Activated T-cell treated with anti-CD3 and anti-CD28 coated beads, Interleukin-2, amount 50 U/mL, for 4 hours (primary cell): ENCODE measurements at regions not wholly inside any gene's neighbourhood (a gene's known extent, or its start where the extent isn't known, plus 50 kb on each side); places are given as distances from the start of the nearest gene placed in this dataset.

Source experiments
- ATAC-seq, 2 donors: fragments of 200-7000 bp; cut with Tn5 transposase; one replicate each; pipeline ENCODE4 v1.10.0; 2021
- DNase-seq: peaks from one replicate; pipeline ENCODE4 v3.0.0-alpha.2; 2020
- H3K27me3 Mint-ChIP-seq: one replicate; pipeline ENCODE4 v1.8.0; 2021; ENCODE audit warnings: low read depth, mixed read lengths
- H3K36me3 Mint-ChIP-seq: one replicate; pipeline ENCODE4 v1.8.0; 2022; ENCODE audit warnings: mixed read lengths; ENCODE audit not compliant: insufficient read depth
- H3K4me1 Mint-ChIP-seq: one replicate; pipeline ENCODE4 v1.8.0; 2021; ENCODE audit warnings: low read depth, mixed read lengths
- H3K4me3 Mint-ChIP-seq: one replicate; pipeline ENCODE4 v1.8.0; 2021; ENCODE audit warnings: mild to moderate bottlenecking, moderate library complexity, mixed read lengths
- H3K9me3 Mint-ChIP-seq: one replicate; pipeline ENCODE4 v1.8.0; 2021; ENCODE audit warnings: mixed read lengths

DNA sequence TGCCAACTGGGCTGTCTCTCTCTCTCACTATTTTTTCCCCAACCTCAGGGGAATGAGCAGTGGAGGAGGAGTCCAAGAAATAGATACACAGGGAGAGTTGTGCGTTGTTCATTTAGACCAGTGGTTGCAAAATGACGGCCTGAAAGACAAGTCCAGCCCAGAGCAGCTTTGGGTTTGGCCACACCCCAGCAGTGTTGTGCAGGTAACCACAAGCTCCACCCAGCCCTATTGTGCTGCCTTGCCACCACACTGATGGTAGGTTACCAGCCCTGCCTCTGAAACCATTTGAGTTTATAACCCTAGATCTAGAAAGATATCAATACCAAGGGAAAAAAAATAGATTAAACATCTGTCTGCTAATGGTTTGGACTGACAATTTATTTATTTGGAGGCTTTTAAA lies 144.3 kb downstream of the CMPK2 start:
- no peaks in the 10 kb centered on the region for H3K9me3 Mint-ChIP-seq
- no peak for DNase-seq
- H3K27me3 Mint-ChIP-seq: peaks cover 11% of the 10 kb centered on the region
- H3K36me3 Mint-ChIP-seq: no peaks in the 10 kb centered on the region
- no peak overlapping the region for H3K4me3 Mint-ChIP-seq
- H3K4me1 Mint-ChIP-seq: no peaks in the 10 kb centered on the region
- ATAC-seq: no peak

- ATAC-seq: no peak
- no peak for DNase-seq
- no peaks in the 10 kb centered on the region for H3K36me3 Mint-ChIP-seq
These were observed 143.1 kb downstream of the CMPK2 start for GRCh38 chr2:6722574-6722973.

DNA sequence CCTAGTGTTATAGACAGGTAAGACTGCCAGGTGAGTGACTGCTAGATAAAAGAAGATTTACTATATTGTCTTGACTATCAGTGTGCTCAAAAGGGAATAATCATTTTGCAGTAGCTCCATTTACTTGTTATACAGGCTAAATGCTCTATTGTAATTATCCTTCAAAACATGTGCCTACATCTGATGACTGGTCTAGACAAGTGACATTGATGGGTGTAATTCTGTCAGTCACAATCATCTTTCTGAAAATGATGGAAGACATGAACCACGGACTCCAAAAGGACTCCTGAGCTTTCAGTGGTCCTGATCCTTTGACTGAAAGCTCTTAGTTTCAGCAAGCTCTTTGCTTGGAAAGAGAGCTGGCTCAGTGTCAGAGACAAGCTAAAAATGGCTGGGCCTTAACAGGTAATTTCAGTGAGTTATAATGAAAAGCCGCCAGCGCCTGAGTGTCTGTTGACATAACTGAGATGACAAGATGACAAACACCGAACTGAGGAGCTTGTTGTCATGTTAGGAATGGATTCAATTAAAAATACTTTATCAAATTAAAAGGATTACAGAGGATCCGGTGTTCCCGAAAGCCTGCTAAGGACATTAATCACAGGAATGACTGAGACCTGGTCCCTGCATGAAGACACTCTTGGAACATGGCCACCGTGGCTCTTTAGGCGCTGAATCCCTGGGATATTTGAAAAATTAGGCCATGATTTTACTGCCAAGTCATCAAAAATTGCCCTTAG lies 141.7 kb downstream of the CMPK2 start:
- no peaks in the 10 kb centered on the region for H3K36me3 Mint-ChIP-seq
- H3K4me3 Mint-ChIP-seq: no peak overlapping the region
- no peaks in the 10 kb centered on the region for H3K4me1 Mint-ChIP-seq
- DNase-seq: no peak
- H3K27me3 Mint-ChIP-seq: peaks cover 6% of the 10 kb centered on the region
- H3K9me3 Mint-ChIP-seq: no peaks in the 10 kb centered on the region
- ATAC-seq: no peak

More at GRCh38 chr2:6722574-6722973, 143.1 kb downstream of the CMPK2 start:
- no peaks in the 10 kb centered on the region for H3K9me3 Mint-ChIP-seq
- H3K4me1 Mint-ChIP-seq: no peaks in the 10 kb centered on the region
- H3K27me3 Mint-ChIP-seq: peaks cover 6% of the 10 kb centered on the region
- no peak overlapping the region for H3K4me3 Mint-ChIP-seq

DNA sequence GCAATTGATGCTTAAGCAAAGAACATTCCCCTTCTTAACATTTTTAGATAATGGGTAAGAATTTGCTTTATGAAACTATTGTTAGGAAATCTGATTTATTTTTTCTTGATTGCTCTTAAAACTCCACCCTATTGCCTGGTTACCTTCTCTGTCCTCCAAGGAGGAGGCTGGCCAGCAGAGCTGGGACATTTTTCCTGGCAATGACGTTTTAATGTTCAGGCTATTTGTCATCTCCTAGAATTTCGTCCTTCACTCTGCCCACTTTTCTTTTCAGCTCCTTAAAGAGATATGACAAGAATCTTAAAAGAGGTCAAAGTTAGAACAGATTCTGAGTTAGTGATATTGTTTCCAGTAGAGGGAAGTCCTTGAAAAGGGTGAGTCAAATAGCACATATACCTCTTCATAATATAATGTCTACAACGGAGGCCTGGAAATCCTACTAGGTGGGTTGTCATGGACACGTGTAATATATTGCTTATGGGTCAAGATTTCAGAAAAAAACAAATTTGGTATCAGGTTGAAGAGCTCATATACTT lies 141.0 kb downstream of the CMPK2 start:
- no peak overlapping the region for H3K4me3 Mint-ChIP-seq
- H3K36me3 Mint-ChIP-seq: no peaks in the 10 kb centered on the region
- DNase-seq (no peak), ATAC-seq (no peak)
- H3K4me1 Mint-ChIP-seq: no peaks in the 10 kb centered on the region
- H3K9me3 Mint-ChIP-seq: no peaks in the 10 kb centered on the region
- H3K27me3 Mint-ChIP-seq: peaks cover 4% of the 10 kb centered on the region

DNA sequence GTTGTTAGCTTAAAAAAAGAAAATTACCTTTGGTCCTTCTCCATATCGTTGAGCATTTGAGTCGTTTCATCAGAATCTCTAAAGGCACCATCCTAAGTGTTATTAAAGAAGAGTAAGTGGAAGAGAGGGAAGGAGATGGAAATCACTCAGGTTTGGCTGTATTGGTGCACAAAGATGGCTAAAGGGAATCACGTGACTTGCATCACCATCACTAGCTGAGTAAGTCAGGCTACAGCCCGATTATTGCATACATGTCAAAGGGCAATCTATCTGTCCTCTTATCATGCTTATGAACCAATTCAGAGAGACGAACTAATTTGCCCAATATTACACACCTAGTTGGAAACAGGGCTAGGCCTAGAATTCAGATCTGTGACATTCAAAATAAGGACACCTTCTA lies 137.6 kb downstream of the CMPK2 start:
- Mint-ChIP-seq H3K9me3 (no peaks in the 10 kb centered on the region), H3K4me1 (no peaks in the 10 kb centered on the region), H3K4me3 (no peak overlapping the region), H3K36me3 (peaks cover 1% of the 10 kb centered on the region), H3K27me3 (peaks cover 4% of the 10 kb centered on the region)
- ATAC-seq (no peak), DNase-seq (no peak)

DNA sequence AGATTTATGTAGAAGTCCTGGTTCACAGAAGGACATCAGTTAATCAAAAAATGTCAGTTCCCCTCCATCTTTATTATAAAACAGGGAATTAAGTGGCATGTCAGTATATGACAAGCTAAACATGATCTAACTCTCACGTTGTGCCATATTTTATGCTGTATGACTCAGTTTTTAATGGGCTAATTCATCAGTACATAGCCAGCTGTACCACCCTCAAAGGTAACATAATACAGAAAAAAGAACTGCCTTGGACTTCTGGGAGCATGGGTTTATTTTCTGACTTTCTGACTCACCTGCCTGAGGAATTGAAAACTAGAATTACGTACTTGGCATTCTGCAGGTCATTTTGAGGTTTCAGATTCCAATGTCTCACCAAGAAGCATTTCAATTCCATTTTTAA lies 135.7 kb downstream of the CMPK2 start:
- DNase-seq (no peak), ATAC-seq (no peak)
- H3K4me1 Mint-ChIP-seq: no peaks in the 10 kb centered on the region
- peaks cover 4% of the 10 kb centered on the region for H3K27me3 Mint-ChIP-seq
- H3K9me3 Mint-ChIP-seq: no peaks in the 10 kb centered on the region
- peaks cover 1% of the 10 kb centered on the region for H3K36me3 Mint-ChIP-seq
- H3K4me3 Mint-ChIP-seq: no peak overlapping the region

- Mint-ChIP-seq H3K27me3 (no peaks in the 10 kb centered on the region), H3K9me3 (no peaks in the 10 kb centered on the region), H3K4me3 (no peak overlapping the region), H3K4me1 (no peaks in the 10 kb centered on the region), H3K36me3 (peaks cover 1% of the 10 kb centered on the region)
- no peak for ATAC-seq
- no peak for DNase-seq
These were observed 134.8 kb downstream of the CMPK2 start for GRCh38 chr2:6730649-6731532.

DNA sequence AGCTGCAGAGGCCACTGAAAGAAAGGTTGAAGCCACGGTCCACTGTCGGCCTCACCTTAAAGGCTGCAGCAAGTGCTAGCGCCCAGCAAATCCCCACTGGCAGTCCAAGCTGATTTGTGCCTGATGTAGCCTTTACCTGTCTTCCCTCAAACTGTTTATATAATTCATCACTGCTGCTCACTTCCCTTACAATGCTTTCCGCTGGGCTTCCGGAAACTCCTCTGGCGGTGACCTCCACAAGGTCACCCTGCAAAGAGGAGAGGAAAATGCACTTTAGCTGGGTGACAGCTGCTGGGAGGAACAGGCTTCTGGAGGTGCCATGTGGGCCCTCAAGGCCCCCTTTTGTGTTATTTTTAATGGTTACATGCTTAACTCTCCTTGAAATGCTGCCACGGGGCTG lies 126.2 kb downstream of the CMPK2 start:
- peaks cover 3% of the 10 kb centered on the region for H3K27me3 Mint-ChIP-seq
- H3K36me3 Mint-ChIP-seq: no peaks in the 10 kb centered on the region
- no peak overlapping the region for H3K4me3 Mint-ChIP-seq
- H3K4me1 Mint-ChIP-seq: no peaks in the 10 kb centered on the region
- H3K9me3 Mint-ChIP-seq: no peaks in the 10 kb centered on the region
- ATAC-seq (no peak), DNase-seq (no peak)

GRCh38 chr2:6741229-6741628 lies 124.5 kb downstream of the CMPK2 start:
- Mint-ChIP-seq H3K36me3 (no peaks in the 10 kb centered on the region), H3K4me1 (no peaks in the 10 kb centered on the region), H3K4me3 (no peak overlapping the region), H3K9me3 (no peaks in the 10 kb centered on the region), H3K27me3 (peaks cover 4% of the 10 kb centered on the region)
- ATAC-seq: no peak
- no peak for DNase-seq

- Mint-ChIP-seq H3K27me3 (peaks cover 6% of the 10 kb centered on the region), H3K36me3 (no peaks in the 10 kb centered on the region), H3K4me3 (no peak overlapping the region), H3K4me1 (no peaks in the 10 kb centered on the region), H3K9me3 (no peaks in the 10 kb centered on the region)
- ATAC-seq: no peak
- no peak for DNase-seq
These were observed 121.7 kb downstream of the CMPK2 start for GRCh38 chr2:6744038-6744437.

GRCh38 chr2:6747433-6747832 lies 118.3 kb downstream of the CMPK2 start:
- Mint-ChIP-seq H3K9me3 (no peaks in the 10 kb centered on the region), H3K27me3 (peaks cover 6% of the 10 kb centered on the region), H3K36me3 (no peaks in the 10 kb centered on the region), H3K4me3 (no peak overlapping the region), H3K4me1 (no peaks in the 10 kb centered on the region)
- ATAC-seq (no peak), DNase-seq (no peak)

DNA sequence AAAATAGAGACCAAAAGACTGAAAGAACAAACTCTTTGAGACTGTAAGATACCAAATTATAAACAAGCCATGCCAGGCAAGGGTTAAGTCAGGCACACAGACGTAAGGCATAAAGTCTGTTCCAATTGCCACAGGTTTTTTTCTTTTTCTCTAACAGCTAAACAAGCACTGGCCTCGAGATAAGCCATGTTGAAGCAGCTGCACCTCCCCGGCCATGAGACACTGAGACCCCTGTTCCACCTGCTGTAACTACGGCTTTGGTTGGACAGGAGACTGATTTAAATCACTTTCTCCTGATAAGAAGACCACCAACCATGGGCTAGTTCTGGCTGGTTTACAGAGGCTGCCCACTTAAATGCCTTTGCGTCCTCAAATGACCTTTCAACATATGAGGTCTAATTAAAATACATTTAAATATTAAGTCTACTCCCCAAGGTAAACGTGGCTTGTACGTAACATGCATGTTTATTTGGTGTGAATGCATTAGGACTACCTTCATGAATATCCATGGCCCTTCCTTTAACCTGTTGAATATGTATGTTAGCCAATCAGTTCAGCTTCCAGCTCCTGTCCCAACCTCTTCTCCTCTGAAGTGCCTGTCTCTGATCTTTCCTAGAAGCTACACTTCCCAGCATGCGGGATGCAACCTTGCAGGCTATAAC lies 117.2 kb downstream of the CMPK2 start:
- Mint-ChIP-seq H3K4me1 (no peaks in the 10 kb centered on the region), H3K4me3 (no peak overlapping the region), H3K36me3 (no peaks in the 10 kb centered on the region), H3K9me3 (no peaks in the 10 kb centered on the region), H3K27me3 (peaks cover 6% of the 10 kb centered on the region)
- DNase-seq (no peak), ATAC-seq (no peak)

GRCh38 chr2:6749962-6750361 lies 115.7 kb downstream of the CMPK2 start:
- no peak for ATAC-seq
- Mint-ChIP-seq H3K36me3 (no peaks in the 10 kb centered on the region), H3K9me3 (no peaks in the 10 kb centered on the region), H3K4me3 (no peak overlapping the region), H3K27me3 (peaks cover 6% of the 10 kb centered on the region), H3K4me1 (no peaks in the 10 kb centered on the region)
- DNase-seq: no peak

GRCh38 chr2:6750411-6751158 lies 115.1 kb downstream of the CMPK2 start:
- Mint-ChIP-seq H3K4me3 (no peak overlapping the region), H3K4me1 (no peaks in the 10 kb centered on the region), H3K36me3 (no peaks in the 10 kb centered on the region), H3K27me3 (peaks cover 6% of the 10 kb centered on the region), H3K9me3 (no peaks in the 10 kb centered on the region)
- ATAC-seq: no peak
- no peak for DNase-seq
